ENCODE measurements at regions not wholly inside any gene's neighbourhood (a gene's known extent, or its start where the extent isn't known, plus 50 kb on each side); places are given as distances from the start of the nearest gene placed in this dataset.

- TF ChIP-seq NFIC (IDR thresholded peaks at IDR 0.05): no peak
- no peak for TF ChIP-seq REST (IDR thresholded peaks at IDR 0.05; ENCODE audit: low read depth)
- no peak for TF ChIP-seq TEAD4 (IDR thresholded peaks at IDR 0.05)
- no peak for TF ChIP-seq RAD21 (IDR thresholded peaks at IDR 0.05; ENCODE audit: low read depth)
- TF ChIP-seq EP300 (IDR thresholded peaks at IDR 0.05; ENCODE audit: borderline replicate concordance): no peak
- no peak for TF ChIP-seq CEBPB (IDR thresholded peaks at IDR 0.05)
Measured at GRCh38 chr11:91761406-91762025, 463.1 kb upstream of the FAT3 start.

- TF ChIP-seq FOXM1 (IDR thresholded peaks at IDR 0.05; ENCODE audit: borderline replicate concordance, low read depth): no peak
- TF ChIP-seq TAF1 (IDR thresholded peaks at IDR 0.05; ENCODE audit: low read depth): no peak
- TF ChIP-seq EGR1 (IDR thresholded peaks at IDR 0.05): no peak
- no peak for TF ChIP-seq REST (IDR thresholded peaks at IDR 0.05; ENCODE audit: low read depth)
- TF ChIP-seq CREB1 (IDR thresholded peaks at IDR 0.05; ENCODE audit: low read depth): no peak
- no peak for TF ChIP-seq NFIC (IDR thresholded peaks at IDR 0.05)
- no peak for TF ChIP-seq YY1 (IDR thresholded peaks at IDR 0.05; ENCODE audit: low read depth)
- no peak for TF ChIP-seq TEAD4 (IDR thresholded peaks at IDR 0.05)
- TF ChIP-seq TCF12 (IDR thresholded peaks at IDR 0.05; ENCODE audit: low read depth): no peak
- TF ChIP-seq RAD21 (IDR thresholded peaks at IDR 0.05; ENCODE audit: low read depth): no peak
- TF ChIP-seq ZBTB7A (IDR thresholded peaks at IDR 0.05; ENCODE audit: low read depth): no peak
- TF ChIP-seq, protein P1, sequence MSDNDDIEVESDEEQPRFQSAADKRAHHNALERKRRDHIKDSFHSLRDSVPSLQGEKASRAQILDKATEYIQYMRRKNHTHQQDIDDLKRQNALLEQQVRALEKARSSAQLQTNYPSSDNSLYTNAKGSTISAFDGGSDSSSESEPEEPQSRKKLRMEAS (IDR thresholded peaks at IDR 0.05): no peak
Measured at GRCh38 chr11:91756829-91757480, 467.7 kb upstream of the FAT3 start.

DNA sequence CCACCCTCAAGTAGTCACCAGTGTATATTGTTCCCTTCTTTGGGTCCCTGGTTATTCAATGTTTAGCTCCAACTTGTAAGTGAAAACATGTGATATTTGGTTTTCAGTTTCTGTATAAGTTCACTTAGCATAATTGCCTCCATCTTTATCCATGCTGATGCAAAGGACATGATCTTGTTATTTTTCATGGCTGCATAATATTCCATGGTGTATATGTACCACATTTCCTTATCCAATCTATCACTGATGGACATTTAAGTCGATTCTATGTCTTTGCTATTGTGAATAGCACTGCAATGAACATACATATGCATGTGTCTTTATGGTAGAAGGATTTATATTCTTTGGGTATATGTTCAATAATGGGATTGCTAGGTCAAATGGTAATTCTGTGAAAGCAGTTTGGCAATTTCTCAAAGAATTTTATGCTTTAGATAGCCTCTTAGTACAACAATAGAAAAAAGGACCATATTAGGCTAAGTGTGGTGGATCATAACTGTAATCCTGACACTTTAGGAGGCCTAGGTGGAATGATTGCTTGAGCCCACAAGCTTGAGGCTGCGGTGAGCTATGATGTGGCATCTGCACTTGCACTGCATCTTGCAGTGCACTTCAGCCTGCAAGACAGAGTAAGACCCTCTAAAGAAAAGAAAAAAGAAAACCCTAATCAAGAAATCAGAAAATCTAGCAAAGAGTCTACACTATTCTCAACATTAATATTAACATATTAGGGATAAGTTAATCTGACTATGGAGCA lies 468.5 kb upstream of the FAT3 start:
- TF ChIP-seq REST (IDR thresholded peaks at IDR 0.05; ENCODE audit: low read depth) (no peak), YY1 (IDR thresholded peaks at IDR 0.05; ENCODE audit: low read depth) (no peak), EGR1 (IDR thresholded peaks at IDR 0.05) (no peak), CEBPB (IDR thresholded peaks at IDR 0.05) (no peak), CREB1 (IDR thresholded peaks at IDR 0.05; ENCODE audit: low read depth) (no peak), FOXM1 (IDR thresholded peaks at IDR 0.05; ENCODE audit: borderline replicate concordance, low read depth) (no peak), NFIC (IDR thresholded peaks at IDR 0.05) (no peak), EP300 (IDR thresholded peaks at IDR 0.05; ENCODE audit: borderline replicate concordance) (no peak), ZBTB7A (IDR thresholded peaks at IDR 0.05; ENCODE audit: low read depth) (no peak), TCF12 (IDR thresholded peaks at IDR 0.05; ENCODE audit: low read depth) (no peak), TEAD4 (IDR thresholded peaks at IDR 0.05) (no peak), RAD21 (IDR thresholded peaks at IDR 0.05; ENCODE audit: low read depth) (no peak)
- TF ChIP-seq, protein P1 (IDR thresholded peaks at IDR 0.05): no peak
- TF ChIP-seq, protein P2, sequence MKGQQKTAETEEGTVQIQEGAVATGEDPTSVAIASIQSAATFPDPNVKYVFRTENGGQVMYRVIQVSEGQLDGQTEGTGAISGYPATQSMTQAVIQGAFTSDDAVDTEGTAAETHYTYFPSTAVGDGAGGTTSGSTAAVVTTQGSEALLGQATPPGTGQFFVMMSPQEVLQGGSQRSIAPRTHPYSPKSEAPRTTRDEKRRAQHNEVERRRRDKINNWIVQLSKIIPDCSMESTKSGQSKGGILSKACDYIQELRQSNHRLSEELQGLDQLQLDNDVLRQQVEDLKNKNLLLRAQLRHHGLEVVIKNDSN (IDR thresholded peaks at IDR 0.05): no peak

DNA sequence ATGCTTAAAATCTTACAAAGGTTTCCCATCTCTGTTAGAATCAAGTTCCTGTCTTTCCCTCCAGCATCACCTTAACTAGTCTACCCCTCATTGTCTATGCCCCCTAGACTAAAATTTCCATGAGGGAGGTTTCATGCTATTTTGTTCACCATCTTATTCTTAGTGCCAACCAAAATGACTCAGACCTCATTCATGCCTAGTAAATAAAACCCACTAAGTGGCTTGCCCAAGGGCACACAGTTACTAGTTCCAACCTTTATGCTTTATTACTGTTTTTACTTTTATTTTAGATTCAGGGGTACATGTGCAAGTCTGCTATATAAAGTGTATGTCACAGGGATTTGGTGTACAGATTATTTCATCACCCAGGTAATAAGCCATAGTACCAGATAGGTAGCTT lies 469.1 kb upstream of the FAT3 start:
- no peak for TF ChIP-seq EP300 (IDR thresholded peaks at IDR 0.05; ENCODE audit: borderline replicate concordance)
- TF ChIP-seq, protein P2 (IDR thresholded peaks at IDR 0.05): no peak
- TF ChIP-seq TAF1 (IDR thresholded peaks at IDR 0.05; ENCODE audit: low read depth): no peak
- no peak for TF ChIP-seq TCF12 (IDR thresholded peaks at IDR 0.05; ENCODE audit: low read depth)
- no peak for TF ChIP-seq NFIC (IDR thresholded peaks at IDR 0.05)
- TF ChIP-seq EGR1 (IDR thresholded peaks at IDR 0.05): no peak
- no peak for TF ChIP-seq TEAD4 (IDR thresholded peaks at IDR 0.05)
- TF ChIP-seq FOXM1 (IDR thresholded peaks at IDR 0.05; ENCODE audit: borderline replicate concordance, low read depth): no peak
- TF ChIP-seq RAD21 (IDR thresholded peaks at IDR 0.05; ENCODE audit: low read depth): no peak
- TF ChIP-seq YY1 (IDR thresholded peaks at IDR 0.05; ENCODE audit: low read depth): no peak
- TF ChIP-seq CREB1 (IDR thresholded peaks at IDR 0.05; ENCODE audit: low read depth): no peak
- TF ChIP-seq, protein P1 (IDR thresholded peaks at IDR 0.05): no peak

All from Ishikawa (cell line).